G401 (cell line): ENCODE measurements at regions not wholly inside any gene's neighbourhood (a gene's known extent, or its start where the extent isn't known, plus 50 kb on each side); places are given as distances from the start of the nearest gene placed in this dataset.

Source experiments
- DNase-seq: peaks from one replicate; pipeline ENCODE4 v3.0.0-alpha.2; 2015; ENCODE audit warnings: low spot score
- in situ Hi-C: cut with HindIII; loops from 2 replicates; pipeline ENCODE4 v1.10.0; 2016; ENCODE audit warnings: low sequenced_read_pairs, mixed read lengths

DNA sequence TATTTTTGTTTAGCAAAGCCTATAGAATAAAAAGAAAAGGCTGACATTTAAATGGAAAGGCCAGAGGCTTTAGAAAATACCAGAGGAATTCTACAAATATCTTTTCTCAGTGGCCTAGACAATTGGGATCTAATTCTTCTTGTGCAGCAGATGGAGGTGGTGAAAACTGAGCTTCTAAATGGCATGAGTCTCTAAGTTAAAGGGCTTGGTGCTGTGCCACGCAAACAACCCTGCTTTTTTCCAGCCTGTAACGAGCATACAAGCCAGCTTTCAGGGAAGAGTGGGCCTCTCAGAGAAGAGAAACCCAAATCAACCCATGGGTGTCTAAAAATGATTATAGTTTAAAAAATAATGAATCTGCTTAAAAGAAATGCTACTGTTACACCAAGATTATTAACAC, 237.9 kb upstream of the NAV3 start:
- in situ Hi-C loops: no loop called here

DNA sequence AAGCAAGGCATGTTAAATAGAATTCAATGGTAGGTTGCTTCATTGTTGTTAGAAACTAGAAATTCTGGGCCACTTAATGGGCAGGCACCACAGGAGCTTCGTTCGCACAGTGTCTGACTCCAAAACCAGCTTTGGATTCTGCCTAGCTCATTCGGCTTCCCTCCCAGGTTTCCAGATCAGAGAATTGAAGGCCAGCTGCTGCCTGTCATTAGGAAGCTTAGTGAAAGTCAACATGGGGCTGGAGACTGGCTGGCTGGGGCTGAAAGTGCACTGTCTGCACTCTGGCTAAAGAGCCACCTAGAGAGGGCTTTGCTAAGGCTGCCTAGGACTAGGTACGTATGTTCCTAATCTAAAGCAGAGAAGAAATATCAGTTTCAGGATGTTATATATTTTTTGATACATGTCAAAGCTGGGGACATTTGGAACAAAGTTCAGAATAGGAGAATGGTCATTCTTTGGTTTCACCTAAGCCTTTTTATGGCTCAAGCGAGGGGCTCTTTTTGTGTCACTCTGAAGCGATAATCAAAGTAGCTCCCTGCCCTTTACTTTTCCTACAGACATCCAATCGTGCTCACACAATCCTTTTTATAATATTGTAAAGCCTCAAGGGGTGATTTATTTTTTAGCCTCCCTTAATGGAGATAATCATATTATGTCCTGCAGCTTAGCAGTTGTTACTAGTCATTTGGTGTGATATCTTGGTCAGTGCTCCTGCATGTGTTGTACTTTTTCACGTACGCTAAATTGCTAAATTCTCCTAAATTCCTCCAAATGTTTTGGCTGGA, 238.5 kb upstream of the NAV3 start:
- DNase-seq: peak; percentile 78
- in situ Hi-C loops: no loop called here

More for the DNA sequence above, 237.9 kb upstream of the NAV3 start:
- peak; percentile 59 for DNase-seq

DNA sequence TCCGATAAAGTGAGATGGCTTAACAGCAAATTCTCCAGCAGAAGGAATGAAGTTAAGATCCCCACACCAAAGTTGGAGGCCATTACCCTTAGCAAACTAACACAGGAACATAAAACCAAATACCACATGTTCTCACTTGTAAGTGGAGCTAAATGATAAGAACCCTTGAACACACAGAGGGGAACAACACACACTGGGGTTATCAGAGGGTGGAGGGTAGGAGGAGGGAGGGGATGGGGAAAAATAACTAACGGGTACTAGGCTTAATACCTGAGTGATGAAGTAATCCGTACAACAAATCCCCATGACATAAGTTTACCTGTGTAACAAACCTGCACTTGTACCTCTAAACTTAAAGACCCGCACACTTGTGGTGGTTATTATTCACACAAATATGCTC, 240.4 kb upstream of the NAV3 start:
- in situ Hi-C loops: no loop called here
- DNase-seq: no peak

GRCh38 chr12:77584860-77585259, 245.8 kb upstream of the NAV3 start:
- DNase-seq: peak; percentile 69
- in situ Hi-C loops: no loop called here

- no peak for DNase-seq
- in situ Hi-C loops: no loop called here
Observed at GRCh38 chr12:77578466-77579220, 252.1 kb upstream of the NAV3 start.

- in situ Hi-C loops: no loop called here
- no peak for DNase-seq
Observed at GRCh38 chr12:77577791-77578190, 252.9 kb upstream of the NAV3 start.

GRCh38 chr12:77575376-77575919, 255.2 kb upstream of the NAV3 start:
- in situ Hi-C loops: no loop called here
- DNase-seq: no peak

DNA sequence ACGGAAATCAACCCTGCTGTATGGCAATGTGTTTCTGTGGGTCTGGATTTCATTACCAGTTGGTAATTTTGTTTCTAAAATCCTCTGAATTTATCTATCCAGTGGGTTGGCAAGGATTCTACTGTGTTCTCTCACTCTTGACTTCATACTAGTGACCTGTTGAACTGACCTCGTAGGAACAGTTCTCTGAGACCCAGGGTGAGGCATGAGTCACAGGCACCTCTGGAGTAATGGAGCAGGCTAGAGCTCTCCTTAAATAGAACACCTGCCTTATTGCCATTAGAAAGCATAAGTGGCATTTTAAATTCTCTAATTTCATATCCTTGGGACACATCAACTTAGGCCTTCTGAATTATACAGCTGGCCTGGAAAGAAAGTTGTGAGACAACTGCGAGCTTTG, 258.3 kb upstream of the NAV3 start:
- DNase-seq: no peak
- in situ Hi-C loops: no loop called here

GRCh38 chr12:77571768-77572167, 258.9 kb upstream of the NAV3 start:
- in situ Hi-C loops: no loop called here
- DNase-seq: no peak

GRCh38 chr12:77571127-77571526, 259.6 kb upstream of the NAV3 start:
- DNase-seq: no peak
- in situ Hi-C loops: no loop called here

GRCh38 chr12:77569876-77570275, 260.8 kb upstream of the NAV3 start:
- no peak for DNase-seq
- in situ Hi-C loops: no loop called here

DNA sequence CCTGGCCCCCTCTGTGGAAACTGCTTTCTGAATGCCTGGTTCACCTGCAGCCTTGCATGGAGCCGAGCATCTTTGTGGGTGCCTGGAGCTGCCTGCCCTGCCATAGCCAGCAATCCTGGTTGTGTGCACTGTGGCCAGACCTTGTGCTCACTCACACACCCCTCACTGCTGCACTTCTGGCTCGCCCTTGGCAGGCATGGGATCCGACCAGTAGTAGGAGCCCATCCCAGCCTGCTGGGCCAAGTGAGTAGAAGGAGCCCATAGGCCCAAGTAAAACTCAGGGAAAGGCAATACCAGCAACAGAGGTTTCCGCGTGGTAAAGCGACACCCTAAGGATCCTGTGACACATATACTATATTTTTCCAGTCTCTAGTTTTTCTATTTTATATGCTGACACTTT, 270.0 kb upstream of the NAV3 start:
- in situ Hi-C loops: no loop called here
- DNase-seq: no peak

DNA sequence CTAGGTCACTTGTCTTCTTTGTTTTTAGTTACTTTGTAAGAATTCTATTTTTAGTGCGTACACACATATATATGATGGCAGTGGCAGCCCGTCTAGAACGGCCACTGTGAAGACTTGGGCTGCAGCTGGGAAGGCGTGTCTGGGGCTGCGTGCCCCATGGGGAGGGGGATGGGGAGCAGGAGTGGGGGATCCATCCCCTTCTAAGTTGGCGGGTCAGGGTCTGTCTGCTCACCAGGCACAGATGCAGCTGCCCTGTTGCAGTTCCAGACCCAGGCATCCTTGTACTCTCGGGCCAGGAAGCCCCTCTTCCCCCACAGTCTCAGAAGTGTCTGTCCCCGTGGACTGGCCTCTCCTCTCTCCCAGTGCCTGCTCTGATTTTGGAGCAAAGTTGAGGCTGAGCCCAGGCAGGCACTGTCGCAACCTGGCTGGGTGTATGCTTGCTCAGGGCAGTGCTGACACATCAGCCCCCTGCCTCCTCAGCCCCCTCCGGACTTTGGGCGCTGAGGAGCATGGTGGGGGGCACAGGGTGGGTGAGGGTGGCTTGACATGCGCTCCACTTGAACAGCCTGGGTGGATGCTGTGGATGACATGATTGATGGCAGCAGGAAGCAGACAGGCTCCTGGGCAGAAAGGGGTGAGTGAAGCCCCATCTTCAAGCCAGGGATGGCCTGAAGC, 271.2 kb upstream of the NAV3 start:
- DNase-seq: no peak
- in situ Hi-C loops: no loop called here

DNA sequence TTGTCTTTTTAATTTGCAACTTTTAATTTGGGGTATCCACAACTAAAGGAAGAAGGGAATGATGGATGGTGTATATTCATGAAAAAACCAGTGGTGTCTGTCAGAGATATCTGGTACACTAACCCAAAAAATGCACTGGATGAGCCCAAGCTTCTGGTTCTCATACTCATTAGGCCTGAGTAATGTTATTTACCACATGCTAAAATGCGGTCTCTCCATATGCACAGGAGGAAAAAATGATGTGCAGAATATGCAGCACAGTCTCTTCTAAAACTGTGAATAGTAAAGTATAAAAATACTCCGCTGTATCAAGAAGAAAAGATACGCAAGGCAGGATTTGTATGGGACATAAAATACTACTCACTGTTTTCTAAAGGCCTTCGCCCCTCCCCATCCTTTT, 275.6 kb upstream of the NAV3 start:
- in situ Hi-C loops: no loop called here
- DNase-seq: no peak

DNA sequence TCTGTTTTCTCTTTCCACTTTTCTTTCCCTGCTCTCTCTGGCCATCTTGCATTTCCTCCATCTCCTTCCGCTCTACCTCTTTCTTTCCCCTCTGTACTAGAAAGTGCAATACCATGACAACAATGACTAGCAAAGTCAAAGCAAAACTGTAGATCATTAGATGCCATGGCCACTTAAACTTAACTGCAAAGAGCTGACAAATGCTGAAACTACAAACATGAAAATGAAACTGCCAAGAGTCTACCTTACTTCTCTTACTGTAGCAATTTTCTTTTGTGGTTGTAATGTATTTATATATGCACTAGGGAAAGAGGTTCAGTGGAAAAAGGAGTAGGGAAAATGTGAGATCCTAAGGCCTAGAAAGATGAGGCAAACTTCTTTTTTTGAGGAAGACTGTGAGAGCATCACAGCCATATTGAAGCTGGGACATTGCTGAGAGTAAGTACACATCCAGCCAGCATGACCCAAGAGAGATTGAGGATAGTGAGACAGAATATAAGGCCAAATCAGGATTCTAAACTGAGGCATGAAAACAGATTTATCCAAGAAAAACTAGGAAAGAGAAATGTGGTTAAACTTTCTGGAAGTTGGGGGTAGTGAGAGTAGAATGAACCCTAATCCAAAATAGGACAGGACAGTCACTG, 276.6 kb upstream of the NAV3 start:
- no peak for DNase-seq
- in situ Hi-C loops: no loop called here

- in situ Hi-C loops: no loop called here
- no peak for DNase-seq
Observed at GRCh38 chr12:77549383-77550128, 281.1 kb upstream of the NAV3 start.

DNA sequence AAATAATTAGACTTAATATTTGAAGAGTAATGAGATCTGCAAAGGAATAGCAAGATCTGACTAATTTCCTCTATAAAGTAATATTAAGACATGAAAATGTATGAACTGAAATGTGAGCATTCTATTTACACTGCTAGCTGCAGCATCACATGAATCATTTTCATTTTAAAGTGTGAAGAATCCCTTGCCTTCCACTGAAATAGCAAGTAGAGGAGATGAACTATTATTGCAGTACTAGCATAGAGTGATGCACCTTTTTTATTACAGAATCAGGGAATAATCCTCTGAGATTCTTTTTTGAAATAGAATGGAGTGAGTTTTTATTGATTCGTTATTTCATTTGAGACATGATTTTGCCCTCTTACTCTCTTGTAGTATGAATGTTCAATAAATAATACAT, 281.9 kb upstream of the NAV3 start:
- DNase-seq: no peak
- in situ Hi-C loops: no loop called here

DNA sequence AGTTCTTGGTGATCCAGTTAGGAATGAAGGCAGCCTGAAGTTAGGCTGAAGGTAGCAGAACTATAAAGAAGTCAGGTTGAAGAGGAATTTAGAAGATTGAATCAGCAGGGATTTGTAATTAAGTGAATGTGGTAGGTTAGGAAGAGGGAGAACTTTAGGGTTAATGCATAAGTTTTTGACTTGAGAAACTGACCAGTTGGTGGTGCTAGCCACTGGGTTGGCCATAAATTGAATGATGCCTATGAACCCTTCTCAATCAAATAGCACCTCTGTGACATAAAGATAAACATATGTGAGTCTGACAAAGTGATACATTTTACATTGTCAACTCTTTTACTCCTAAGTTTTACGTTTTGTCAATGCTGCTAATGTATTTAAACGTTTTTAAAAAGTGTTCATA, 290.6 kb upstream of the NAV3 start:
- in situ Hi-C loops: no loop called here

DNA sequence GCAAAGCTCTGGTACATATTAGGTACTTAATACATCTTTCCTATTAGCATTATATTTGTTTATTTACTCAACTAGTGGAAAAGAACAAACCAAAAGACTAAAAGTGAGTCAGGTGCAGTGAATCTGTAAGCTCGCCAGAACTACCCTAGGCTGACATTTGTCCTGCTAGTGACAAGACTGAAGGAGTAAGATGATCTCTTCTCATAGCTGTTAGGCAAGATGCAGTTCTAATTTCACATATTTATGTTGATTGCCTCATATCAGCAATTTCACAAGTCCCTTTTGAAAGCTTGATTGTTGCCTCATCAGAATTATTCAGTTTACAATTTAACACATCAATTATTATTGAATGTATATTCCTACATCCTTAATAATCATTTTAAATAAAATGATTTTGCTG, 293.0 kb upstream of the NAV3 start:
- no peak for DNase-seq
- in situ Hi-C loops: no loop called here

More for the DNA sequence above, 290.6 kb upstream of the NAV3 start:
- DNase-seq: no peak
